NK-92 treated with Interleukin-12 subunit alpha and Interleukin-12 subunit beta, amount 100 ng/mL, for 24 hours (cell line): ENCODE measurements at regions not wholly inside any gene's neighbourhood (a gene's known extent, or its start where the extent isn't known, plus 50 kb on each side); places are given as distances from the start of the nearest gene placed in this dataset.

Source experiments
- DNase-seq: peaks from one replicate; lab custom pipeline; 2025; lab: John Stamatoyannopoulos, UW

GRCh38 chr3:168457954-168458539 lies 362.3 kb upstream of the GOLIM4 start:
- no peak for DNase-seq

DNA sequence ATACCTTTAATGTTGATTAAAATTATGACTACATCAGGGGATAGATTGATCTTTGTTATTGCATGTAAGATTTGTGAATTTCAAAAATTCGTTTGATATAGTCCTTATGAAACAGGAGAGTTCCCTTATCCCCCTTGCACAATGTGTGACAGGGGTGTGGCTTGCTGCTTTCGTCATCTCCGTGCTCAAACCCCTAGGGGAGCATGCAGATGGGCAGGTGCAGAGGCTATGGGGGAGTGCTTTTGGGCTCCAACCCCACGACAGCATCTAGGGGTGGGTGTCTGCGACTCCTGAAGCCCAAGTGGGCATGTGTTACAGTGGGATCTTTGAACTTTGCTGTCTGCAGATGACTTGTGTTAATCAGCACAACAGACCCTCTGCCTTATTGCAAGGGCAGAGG lies 360.1 kb upstream of the GOLIM4 start:
- no peak for DNase-seq

GRCh38 chr3:168453623-168454022 lies 357.9 kb upstream of the GOLIM4 start:
- no peak for DNase-seq

DNA sequence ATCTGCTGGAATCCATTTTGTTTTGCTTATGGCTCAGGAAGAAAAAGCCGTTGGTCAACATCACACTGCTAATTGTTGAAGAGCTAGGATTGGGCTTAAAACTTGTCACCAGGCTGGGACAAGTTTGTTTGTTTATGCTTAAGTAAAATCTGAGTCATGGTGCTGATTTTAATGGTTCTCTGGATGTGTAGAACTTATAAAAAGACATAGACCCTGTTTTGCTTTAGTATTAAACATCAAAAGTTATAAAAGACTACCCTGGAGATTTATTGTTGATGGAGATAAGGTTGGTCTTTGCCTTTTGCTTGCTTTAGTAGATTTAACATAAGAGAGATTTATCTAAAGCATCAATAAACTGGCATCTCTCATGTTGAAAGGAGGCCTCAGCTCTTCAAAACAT lies 348.2 kb upstream of the GOLIM4 start:
- no peak for DNase-seq

GRCh38 chr3:168442502-168442901 lies 346.8 kb upstream of the GOLIM4 start:
- DNase-seq: no peak

- DNase-seq: no peak
These were observed 340.6 kb upstream of the GOLIM4 start for GRCh38 chr3:168436245-168436724.

DNA sequence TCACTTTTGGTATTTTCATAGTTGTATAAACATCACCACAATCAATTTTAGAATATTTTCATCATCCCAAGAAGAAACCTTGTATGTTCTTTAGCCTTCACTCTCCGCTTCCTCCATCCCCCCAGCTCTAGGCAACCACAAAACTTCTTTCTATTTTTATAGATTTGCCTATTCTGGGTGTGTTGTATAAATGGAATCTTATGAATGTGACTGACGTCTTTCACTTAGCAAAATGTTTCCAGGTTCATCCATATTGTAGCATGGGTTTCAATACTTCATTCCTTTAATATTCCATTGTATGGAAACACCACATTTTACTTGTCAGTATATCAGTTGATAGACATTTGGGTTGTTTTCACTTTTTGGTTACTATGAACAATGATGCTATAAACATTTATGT lies 335.8 kb upstream of the GOLIM4 start:
- DNase-seq: no peak

DNA sequence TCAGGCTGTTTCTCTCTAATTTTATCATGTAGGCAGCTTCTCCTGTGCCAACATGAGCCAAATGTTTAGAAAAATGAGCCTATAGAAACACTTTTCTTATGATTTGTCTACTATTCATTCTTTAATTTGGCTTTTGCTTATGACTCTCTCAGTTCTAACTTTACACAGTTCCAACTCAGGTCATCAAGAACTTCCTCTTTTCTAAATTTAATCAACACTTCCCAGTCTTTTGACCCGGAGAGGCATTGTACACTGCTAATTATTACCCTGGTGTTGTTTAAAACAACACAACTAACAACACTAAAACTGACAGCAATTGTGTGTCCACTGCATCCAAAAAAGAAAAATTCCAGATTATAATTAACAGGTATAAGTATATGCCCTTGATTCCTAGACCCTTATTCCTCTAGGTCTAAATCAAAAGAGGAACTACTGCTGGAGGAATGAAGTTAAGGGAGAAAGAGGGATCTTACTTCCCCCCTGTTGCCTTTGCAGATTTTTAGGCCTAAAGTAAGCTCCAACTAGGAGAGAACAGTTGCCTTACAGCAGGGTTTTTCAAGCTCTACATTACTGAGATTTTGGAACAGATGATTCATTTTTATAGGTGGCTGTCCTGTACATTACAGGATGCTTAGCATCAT lies 332.2 kb upstream of the GOLIM4 start:
- DNase-seq: no peak

- DNase-seq: no peak
These were observed 331.4 kb upstream of the GOLIM4 start for GRCh38 chr3:168427156-168427555.

- no peak for DNase-seq
These were observed 330.3 kb upstream of the GOLIM4 start for GRCh38 chr3:168425936-168426595.

DNA sequence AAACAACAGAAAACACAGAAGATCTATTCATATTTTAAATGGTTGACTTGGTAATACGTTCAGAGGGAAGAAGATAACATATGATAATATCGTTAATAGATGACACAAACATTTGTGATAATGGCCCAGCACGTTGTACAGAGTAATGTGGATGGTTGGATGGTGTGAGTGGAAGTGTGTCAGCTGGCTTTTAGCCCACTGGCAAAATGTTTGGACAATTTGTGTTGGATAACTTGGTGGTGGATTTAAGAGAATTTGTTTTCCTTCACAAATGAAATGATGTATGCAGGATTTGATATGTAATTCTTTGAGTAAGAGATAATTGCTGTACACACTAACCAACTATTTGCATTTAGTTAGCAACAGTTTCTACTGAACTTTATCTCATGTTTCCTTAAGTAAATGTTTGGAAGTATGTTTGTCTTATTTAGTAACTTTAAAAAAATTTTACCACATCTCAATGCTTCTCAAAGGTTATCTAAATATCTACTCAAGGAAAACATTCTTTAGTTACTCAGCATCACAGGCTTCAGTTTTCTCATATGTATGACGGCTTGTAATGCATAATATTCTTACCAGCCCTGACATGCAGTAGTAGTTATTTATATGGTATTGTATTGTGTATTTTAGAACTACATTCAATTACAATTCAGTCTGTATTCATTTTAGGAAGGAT lies 328.5 kb upstream of the GOLIM4 start:
- no peak for DNase-seq

DNA sequence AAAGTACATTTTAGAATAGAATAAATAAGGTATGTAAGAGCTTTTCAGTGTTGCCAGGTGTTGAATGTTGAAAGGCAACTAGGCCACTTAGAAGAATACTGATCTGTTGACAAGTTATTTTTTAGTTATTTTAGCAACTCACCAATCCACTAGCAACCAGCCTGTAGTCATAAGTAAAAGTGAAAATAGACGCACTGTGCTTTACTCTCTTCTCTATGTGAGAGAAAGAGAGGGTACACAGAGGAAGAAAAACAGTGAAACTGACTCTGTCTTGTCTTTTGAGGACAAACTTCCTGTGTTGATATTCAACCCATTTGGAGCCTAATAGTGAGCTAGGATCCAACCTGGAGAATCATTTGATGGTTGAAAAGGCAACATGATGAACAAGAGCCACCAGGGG lies 327.1 kb upstream of the GOLIM4 start:
- DNase-seq: no peak

- DNase-seq: no peak
These were observed 323.4 kb upstream of the GOLIM4 start for GRCh38 chr3:168419091-168419490.

DNA sequence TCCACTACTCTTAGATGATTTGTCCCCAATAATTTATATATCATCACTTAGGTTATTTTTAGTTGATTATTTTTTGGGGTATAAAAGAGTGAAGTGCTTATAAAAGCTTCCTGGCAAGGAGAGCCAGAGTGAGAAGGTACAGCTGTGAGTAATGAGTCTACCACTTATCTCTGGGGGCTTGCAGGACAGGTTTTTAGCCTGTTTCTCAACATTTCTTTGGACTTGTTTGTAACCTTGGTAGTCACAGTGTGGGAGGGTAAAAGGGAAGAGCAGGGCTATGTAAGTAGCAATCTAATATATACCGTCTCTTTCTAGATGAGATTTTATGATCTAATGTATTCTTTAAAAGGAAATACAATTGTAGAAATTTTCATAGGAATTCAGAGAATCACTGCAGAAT lies 321.3 kb upstream of the GOLIM4 start:
- no peak for DNase-seq

DNA sequence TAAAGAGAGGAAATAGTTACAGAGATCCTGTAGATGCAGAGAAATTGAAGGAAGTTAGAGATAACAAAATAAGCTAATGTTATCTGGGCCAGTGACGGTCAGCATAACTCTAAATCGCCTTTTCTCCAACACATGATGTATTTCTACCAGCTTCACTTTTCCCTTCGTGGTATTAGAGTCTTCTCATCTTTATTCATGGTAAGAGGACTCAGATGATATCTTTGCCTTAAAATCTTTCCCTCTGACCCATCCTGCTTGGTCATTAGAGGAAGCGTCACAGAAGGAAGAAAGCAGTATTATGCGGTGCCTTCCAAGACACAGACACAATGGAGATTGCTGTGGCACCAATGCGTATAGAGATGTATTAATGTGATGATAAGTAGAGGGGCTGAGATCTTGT lies 320.7 kb upstream of the GOLIM4 start:
- DNase-seq: no peak

- DNase-seq: no peak
These were observed 318.4 kb upstream of the GOLIM4 start for GRCh38 chr3:168414149-168414548.

- DNase-seq: no peak
These were observed 311.7 kb upstream of the GOLIM4 start for GRCh38 chr3:168407381-168407780.

- DNase-seq: no peak
These were observed 309.6 kb upstream of the GOLIM4 start for GRCh38 chr3:168405288-168405687.

- DNase-seq: no peak
These were observed 302.8 kb upstream of the GOLIM4 start for GRCh38 chr3:168398371-168399025.

GRCh38 chr3:168396861-168397260 lies 301.1 kb upstream of the GOLIM4 start:
- no peak for DNase-seq

- DNase-seq: no peak
These were observed 299.8 kb upstream of the GOLIM4 start for GRCh38 chr3:168395551-168395950.

DNA sequence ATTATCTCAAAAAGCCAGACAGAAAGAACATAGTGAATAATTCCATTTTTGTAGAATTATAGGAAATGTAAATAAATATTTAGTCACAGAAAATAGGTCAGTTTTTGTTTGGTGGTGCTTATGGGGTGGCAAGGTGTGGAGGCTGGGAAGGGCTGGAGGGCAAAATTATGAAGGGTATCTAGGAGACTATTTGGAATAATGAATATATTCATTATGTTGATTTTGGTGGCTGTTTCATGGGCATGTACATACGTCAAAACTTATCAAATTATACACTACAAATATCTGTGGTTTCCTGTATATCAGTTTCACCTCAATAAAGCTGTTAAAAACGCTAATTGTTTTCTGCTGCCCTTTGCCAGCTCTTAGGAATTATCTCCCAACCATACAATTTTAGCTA lies 298.7 kb upstream of the GOLIM4 start:
- DNase-seq: no peak
